ENCODE measurements at regions not wholly inside any gene's neighbourhood (a gene's known extent, or its start where the extent isn't known, plus 50 kb on each side); places are given as distances from the start of the nearest gene placed in this dataset.

DNA sequence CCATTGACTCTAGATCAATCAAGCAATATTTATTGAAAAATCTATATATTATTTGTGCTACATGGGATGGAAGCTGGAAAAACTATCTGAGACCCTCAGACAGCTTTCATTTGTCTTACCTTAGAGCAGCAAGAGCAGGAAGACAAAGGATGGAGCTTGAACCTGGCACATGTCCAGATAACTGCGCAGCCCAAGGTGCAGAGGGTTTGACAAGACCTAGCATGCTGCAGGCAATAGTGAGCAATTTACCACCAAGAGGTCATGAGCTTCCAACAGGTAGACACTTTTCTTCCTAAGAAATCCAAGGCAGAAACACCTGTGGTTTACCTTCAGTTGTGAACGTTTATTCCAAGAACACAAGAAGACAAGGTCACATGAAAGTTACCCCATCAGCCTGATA lies 214.7 kb upstream of the NECTIN3 start:
- ChIA-PET POLR2A (no interaction called here), CTCF (no interaction called here)
- no peak for DNase-seq (ENCODE audit: extremely low spot score)
- TF ChIP-seq ZNF384 (IDR thresholded peaks at IDR 0.05): no peak
- no peak for TF ChIP-seq LEF1 (IDR thresholded peaks at IDR 0.05; ENCODE audit: borderline replicate concordance)
- TF ChIP-seq SP1 (IDR thresholded peaks at IDR 0.05): no peak
- TF ChIP-seq L3MBTL2 (conservative IDR thresholded peaks at IDR 0.05): no peak
- TF ChIP-seq TARDBP (IDR thresholded peaks at IDR 0.05): no peak
- TF ChIP-seq BHLHE40 (IDR thresholded peaks at IDR 0.05; ENCODE audit: borderline replicate concordance): no peak
- TF ChIP-seq FOXK2 (IDR thresholded peaks at IDR 0.05): no peak
- no peak for TF ChIP-seq CTBP1 (IDR thresholded peaks at IDR 0.05; ENCODE audit: borderline replicate concordance)
- no peak for TF ChIP-seq HDGF (IDR thresholded peaks at IDR 0.05; ENCODE audit: borderline replicate concordance)
- no peak for TF ChIP-seq ELF4 (IDR thresholded peaks at IDR 0.05)
- TF ChIP-seq FOXA1 (IDR thresholded peaks at IDR 0.05): no peak
- TF ChIP-seq SUZ12 (IDR thresholded peaks at IDR 0.05): no peak
- TF ChIP-seq FOXM1 (IDR thresholded peaks at IDR 0.05; ENCODE audit: borderline replicate concordance): no peak
- TF ChIP-seq, protein P1, sequence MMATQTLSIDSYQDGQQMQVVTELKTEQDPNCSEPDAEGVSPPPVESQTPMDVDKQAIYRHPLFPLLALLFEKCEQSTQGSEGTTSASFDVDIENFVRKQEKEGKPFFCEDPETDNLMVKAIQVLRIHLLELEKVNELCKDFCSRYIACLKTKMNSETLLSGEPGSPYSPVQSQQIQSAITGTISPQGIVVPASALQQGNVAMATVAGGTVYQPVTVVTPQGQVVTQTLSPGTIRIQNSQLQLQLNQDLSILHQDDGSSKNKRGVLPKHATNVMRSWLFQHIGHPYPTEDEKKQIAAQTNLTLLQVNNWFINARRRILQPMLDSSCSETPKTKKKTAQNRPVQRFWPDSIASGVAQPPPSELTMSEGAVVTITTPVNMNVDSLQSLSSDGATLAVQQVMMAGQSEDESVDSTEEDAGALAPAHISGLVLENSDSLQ (IDR thresholded peaks at IDR 0.05): no peak
- no peak for TF ChIP-seq NFRKB (IDR thresholded peaks at IDR 0.05)
- TF ChIP-seq ARNT (IDR thresholded peaks at IDR 0.05): no peak

DNA sequence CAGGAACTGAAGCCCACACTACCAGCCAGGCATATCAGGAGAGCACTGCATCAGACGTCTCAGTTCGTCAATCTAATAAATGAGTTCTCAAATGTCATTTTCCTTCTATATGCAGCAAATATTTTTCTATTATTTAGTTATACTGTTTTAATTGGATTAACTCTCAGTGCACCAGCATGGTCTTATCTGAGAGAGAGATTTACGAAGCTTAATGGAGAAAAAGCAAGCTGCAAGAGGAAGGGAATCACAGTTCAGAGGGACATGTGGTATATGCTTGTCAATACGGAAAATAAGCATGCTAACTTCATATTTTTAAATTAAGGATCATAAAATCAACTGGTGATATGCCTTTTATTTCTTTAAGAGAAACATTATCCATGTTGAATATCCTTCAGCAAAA lies 213.1 kb upstream of the NECTIN3 start:
- POLR2A ChIA-PET: no interaction called here
- no peak for DNase-seq (ENCODE audit: extremely low spot score)

DNA sequence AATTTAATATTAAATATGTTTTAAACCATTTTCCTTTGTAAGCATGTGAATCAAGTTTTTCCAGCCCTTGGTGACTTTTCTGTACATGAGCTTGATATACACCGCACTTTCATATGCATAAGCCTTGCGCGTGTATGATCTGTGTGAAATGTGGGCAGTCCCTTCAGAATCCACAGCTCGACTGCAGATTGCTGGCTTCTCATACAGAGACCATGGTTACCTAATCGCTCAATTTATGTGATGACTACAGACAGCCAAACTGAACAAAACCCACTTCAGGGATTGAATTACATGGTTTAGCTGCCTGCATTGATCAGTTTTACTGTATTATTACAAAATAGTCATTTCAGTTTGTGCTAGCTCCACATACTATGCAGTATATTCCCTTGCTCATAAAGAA lies 212.3 kb upstream of the NECTIN3 start:
- DNase-seq (ENCODE audit: extremely low spot score): no peak
- TF ChIP-seq HDGF (IDR thresholded peaks at IDR 0.05; ENCODE audit: borderline replicate concordance) (no peak), FOXA1 (IDR thresholded peaks at IDR 0.05) (no peak), NFRKB (IDR thresholded peaks at IDR 0.05) (no peak)
- POLR2A ChIA-PET: no interaction called here
- CTCF ChIA-PET: no interaction called here

More for the DNA sequence above, 213.1 kb upstream of the NECTIN3 start:
- CTCF ChIA-PET: no interaction called here
- TF ChIP-seq TARDBP (IDR thresholded peaks at IDR 0.05) (no peak), HDGF (IDR thresholded peaks at IDR 0.05; ENCODE audit: borderline replicate concordance) (no peak), SUZ12 (IDR thresholded peaks at IDR 0.05) (no peak), L3MBTL2 (conservative IDR thresholded peaks at IDR 0.05) (no peak), ELF4 (IDR thresholded peaks at IDR 0.05) (no peak), CTBP1 (IDR thresholded peaks at IDR 0.05; ENCODE audit: borderline replicate concordance) (no peak), NFRKB (IDR thresholded peaks at IDR 0.05) (no peak), FOXK2 (IDR thresholded peaks at IDR 0.05) (no peak), LEF1 (IDR thresholded peaks at IDR 0.05; ENCODE audit: borderline replicate concordance) (no peak), FOXA1 (IDR thresholded peaks at IDR 0.05) (no peak), SP1 (IDR thresholded peaks at IDR 0.05) (no peak), BHLHE40 (IDR thresholded peaks at IDR 0.05; ENCODE audit: borderline replicate concordance) (no peak)
- TF ChIP-seq, protein P1 (IDR thresholded peaks at IDR 0.05): no peak

DNA sequence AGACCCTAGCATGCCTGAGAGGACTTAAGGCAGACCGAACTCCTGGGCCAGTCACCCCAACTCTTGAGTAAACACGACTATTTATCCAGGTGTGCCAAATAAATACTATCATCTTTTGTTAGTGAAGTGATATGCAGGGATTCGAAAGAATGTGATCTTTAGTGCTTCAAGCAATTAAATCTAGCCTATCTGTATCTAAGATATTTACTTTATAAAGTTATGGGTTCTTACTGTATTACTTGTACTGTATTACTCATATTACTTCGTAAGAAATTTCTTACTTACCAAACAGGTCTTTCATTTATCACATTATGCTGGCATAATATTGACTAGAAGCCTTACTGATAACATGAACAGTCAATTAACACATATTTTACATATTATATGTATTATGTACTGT lies 211.6 kb upstream of the NECTIN3 start:
- POLR2A ChIA-PET: no interaction called here

DNA sequence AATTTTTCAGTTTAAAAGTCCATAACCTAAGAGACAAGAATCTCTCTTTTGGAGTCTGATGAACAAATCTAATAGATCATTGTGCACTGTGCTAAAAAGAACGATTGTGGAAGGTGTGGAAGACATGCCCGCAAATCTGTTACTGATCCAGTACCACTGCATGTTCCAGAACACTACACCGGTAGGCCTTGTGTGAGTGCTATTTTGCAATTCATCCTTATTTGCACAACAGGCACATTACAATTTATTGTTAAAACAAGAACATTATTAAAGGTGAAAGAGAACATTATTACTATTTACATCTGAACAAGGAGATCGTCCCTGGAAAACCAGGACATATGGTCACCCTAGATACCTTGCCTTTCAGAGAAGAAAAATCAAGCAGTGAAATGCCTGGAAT lies 205.7 kb upstream of the NECTIN3 start:
- ChIA-PET CTCF (no interaction called here), POLR2A (no interaction called here)
- no peak for TF ChIP-seq L3MBTL2 (conservative IDR thresholded peaks at IDR 0.05)
- no peak for TF ChIP-seq SUZ12 (IDR thresholded peaks at IDR 0.05)
- TF ChIP-seq ELF4 (IDR thresholded peaks at IDR 0.05): no peak
- no peak for TF ChIP-seq ZNF384 (IDR thresholded peaks at IDR 0.05)
- no peak for TF ChIP-seq LEF1 (IDR thresholded peaks at IDR 0.05; ENCODE audit: borderline replicate concordance)
- TF ChIP-seq NFRKB (IDR thresholded peaks at IDR 0.05): no peak
- DNase-seq (ENCODE audit: extremely low spot score): no peak

More for the DNA sequence above, 211.6 kb upstream of the NECTIN3 start:
- DNase-seq (ENCODE audit: extremely low spot score): no peak
- TF ChIP-seq TARDBP (IDR thresholded peaks at IDR 0.05): no peak
- no peak for TF ChIP-seq LEF1 (IDR thresholded peaks at IDR 0.05; ENCODE audit: borderline replicate concordance)
- CTCF ChIA-PET: no interaction called here

DNA sequence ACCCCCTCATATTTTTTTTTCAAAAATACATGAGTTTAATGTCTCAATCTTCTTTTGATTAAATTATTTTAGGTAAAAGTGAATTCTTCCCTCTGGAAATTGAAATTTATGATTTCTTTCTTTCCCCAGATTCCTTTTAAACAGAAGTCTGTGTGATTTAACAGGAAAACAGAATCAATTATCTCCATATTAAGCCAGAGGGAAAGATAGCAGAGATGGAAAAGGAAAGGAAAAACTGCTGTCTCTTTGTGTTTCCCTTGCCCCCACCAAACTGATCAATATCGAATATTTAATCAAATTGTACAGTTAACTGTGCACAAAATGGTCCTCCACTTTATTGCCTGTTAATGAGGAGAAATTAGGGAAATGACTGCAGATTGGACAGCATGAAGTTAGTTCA lies 203.5 kb upstream of the NECTIN3 start:
- POLR2A ChIA-PET: no interaction called here
- DNase-seq (ENCODE audit: extremely low spot score): no peak
- TF ChIP-seq ELF4 (IDR thresholded peaks at IDR 0.05) (no peak), HDGF (IDR thresholded peaks at IDR 0.05; ENCODE audit: borderline replicate concordance) (no peak), LEF1 (IDR thresholded peaks at IDR 0.05; ENCODE audit: borderline replicate concordance) (no peak), ARNT (IDR thresholded peaks at IDR 0.05) (no peak), FOXA1 (IDR thresholded peaks at IDR 0.05) (no peak), L3MBTL2 (conservative IDR thresholded peaks at IDR 0.05) (no peak), SP1 (IDR thresholded peaks at IDR 0.05) (no peak), TARDBP (IDR thresholded peaks at IDR 0.05) (no peak), FOXK2 (IDR thresholded peaks at IDR 0.05) (no peak), FOXM1 (IDR thresholded peaks at IDR 0.05; ENCODE audit: borderline replicate concordance) (no peak), BHLHE40 (IDR thresholded peaks at IDR 0.05; ENCODE audit: borderline replicate concordance) (no peak), NFRKB (IDR thresholded peaks at IDR 0.05) (no peak), ZNF384 (IDR thresholded peaks at IDR 0.05) (no peak), SUZ12 (IDR thresholded peaks at IDR 0.05) (no peak), CTBP1 (IDR thresholded peaks at IDR 0.05; ENCODE audit: borderline replicate concordance) (no peak)
- TF ChIP-seq, protein P1 (IDR thresholded peaks at IDR 0.05): no peak
- CTCF ChIA-PET: no interaction called here

DNA sequence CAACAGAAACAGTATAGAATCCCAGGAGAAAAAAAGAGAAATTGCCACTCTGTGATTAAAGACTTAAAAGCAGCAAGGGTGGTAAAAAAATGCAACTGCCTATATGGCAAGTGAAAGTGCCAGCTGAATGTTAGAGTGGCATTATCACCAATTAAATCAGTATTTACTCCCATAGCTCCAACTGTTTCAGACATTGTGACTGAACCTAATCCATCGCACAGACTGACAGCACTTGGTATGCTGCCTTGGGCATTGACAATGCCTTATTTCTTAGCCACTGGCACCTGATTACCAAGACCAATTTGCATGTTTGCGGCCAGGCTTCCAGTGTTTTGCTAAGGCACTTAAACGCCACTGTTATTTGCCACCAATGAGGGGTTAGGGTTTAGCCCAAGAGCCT lies 201.9 kb upstream of the NECTIN3 start:
- no peak for DNase-seq (ENCODE audit: extremely low spot score)
- TF ChIP-seq SUZ12 (IDR thresholded peaks at IDR 0.05) (no peak), ARNT (IDR thresholded peaks at IDR 0.05) (no peak), L3MBTL2 (conservative IDR thresholded peaks at IDR 0.05) (no peak), HDGF (IDR thresholded peaks at IDR 0.05; ENCODE audit: borderline replicate concordance) (no peak), FOXK2 (IDR thresholded peaks at IDR 0.05) (no peak), FOXM1 (IDR thresholded peaks at IDR 0.05; ENCODE audit: borderline replicate concordance) (no peak), NFRKB (IDR thresholded peaks at IDR 0.05) (no peak), LEF1 (IDR thresholded peaks at IDR 0.05; ENCODE audit: borderline replicate concordance) (no peak), ZNF384 (IDR thresholded peaks at IDR 0.05) (no peak), BHLHE40 (IDR thresholded peaks at IDR 0.05; ENCODE audit: borderline replicate concordance) (no peak)
- CTCF ChIA-PET: no interaction called here
- POLR2A ChIA-PET: no interaction called here

Measured in HEK293T (cell line).